Esophagus muscularis mucosa (tissue), 3 donors: ENCODE measurements at regions not wholly inside any gene's neighbourhood (a gene's known extent, or its start where the extent isn't known, plus 50 kb on each side); places are given as distances from the start of the nearest gene placed in this dataset.

Source experiments
- POLR2A ChIP-seq: fragments of 450-650 bp; IDR thresholded peaks from one replicate; pipeline ENCODE4 v1.6.1; 2017; ENCODE audit warnings: antibody characterized with exemption, moderate library complexity, mild to moderate bottlenecking, low read depth
- TF ChIP-seq, protein P1 (sequence below), 3 experiments: fragments of 200-600 bp in 2 of 3; fragments of 450-650 bp in 1 of 3; sonication (generic) in 2 of 3; IDR thresholded peaks; one replicate each; pipeline ENCODE4 v1.5.1; 2017 to 2019; ENCODE audit warnings: antibody characterized with exemption in 3 of 3, mild to moderate bottlenecking in 2 of 3, moderate library complexity in 1 of 3

DNA sequence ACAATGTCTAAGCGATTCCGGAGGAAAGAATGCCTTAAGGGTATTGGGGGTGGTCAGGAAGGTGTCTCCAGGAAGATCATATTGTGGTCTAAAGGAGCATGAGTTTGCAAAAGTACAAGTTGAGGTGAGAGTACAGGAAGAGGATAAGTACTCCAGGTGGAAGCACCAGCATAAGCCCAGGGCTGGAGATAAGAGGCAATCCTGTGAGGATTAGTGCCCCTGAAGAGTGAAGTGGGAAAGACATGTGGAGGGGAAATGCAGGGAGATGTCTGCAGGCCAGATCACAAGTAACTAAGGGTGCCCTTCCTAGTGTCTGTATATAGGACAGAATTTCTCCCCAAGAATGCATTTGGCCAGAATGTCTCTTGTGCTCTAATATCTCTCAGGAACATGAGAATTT lies 188.3 kb upstream of the DPT start:
- TF ChIP-seq, protein P1, sequence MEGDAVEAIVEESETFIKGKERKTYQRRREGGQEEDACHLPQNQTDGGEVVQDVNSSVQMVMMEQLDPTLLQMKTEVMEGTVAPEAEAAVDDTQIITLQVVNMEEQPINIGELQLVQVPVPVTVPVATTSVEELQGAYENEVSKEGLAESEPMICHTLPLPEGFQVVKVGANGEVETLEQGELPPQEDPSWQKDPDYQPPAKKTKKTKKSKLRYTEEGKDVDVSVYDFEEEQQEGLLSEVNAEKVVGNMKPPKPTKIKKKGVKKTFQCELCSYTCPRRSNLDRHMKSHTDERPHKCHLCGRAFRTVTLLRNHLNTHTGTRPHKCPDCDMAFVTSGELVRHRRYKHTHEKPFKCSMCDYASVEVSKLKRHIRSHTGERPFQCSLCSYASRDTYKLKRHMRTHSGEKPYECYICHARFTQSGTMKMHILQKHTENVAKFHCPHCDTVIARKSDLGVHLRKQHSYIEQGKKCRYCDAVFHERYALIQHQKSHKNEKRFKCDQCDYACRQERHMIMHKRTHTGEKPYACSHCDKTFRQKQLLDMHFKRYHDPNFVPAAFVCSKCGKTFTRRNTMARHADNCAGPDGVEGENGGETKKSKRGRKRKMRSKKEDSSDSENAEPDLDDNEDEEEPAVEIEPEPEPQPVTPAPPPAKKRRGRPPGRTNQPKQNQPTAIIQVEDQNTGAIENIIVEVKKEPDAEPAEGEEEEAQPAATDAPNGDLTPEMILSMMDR (IDR thresholded peaks at IDR 0.05) = no peak
- TF ChIP-seq POLR2A = no peak
